ENCODE measurements at regions not wholly inside any gene's neighbourhood (a gene's known extent, or its start where the extent isn't known, plus 50 kb on each side); places are given as distances from the start of the nearest gene placed in this dataset.

DNA sequence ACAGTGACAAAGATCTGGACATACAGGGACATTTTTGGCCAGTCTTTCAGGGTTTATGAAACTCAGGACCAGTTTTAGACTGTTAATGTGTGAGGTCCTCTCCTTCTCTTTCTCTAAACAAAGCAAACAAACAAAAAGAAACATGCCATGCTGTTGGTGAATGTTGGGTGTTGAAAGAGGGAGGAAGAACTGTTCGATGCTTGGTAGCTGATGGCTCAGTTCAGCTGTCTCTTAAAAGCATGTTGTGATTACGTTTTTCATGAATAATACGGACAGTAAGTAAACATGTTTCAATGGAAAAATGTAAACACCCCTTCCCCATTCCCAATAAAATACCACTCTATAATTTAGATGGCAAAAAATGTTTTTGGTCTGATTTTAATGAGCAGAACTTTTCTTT lies 219.1 kb downstream of the SEC23IP start:
- TF ChIP-seq TCF7L2 (IDR thresholded peaks at IDR 0.05; ENCODE audit: low read depth, low read length): no peak
- TF ChIP-seq, protein P1, sequence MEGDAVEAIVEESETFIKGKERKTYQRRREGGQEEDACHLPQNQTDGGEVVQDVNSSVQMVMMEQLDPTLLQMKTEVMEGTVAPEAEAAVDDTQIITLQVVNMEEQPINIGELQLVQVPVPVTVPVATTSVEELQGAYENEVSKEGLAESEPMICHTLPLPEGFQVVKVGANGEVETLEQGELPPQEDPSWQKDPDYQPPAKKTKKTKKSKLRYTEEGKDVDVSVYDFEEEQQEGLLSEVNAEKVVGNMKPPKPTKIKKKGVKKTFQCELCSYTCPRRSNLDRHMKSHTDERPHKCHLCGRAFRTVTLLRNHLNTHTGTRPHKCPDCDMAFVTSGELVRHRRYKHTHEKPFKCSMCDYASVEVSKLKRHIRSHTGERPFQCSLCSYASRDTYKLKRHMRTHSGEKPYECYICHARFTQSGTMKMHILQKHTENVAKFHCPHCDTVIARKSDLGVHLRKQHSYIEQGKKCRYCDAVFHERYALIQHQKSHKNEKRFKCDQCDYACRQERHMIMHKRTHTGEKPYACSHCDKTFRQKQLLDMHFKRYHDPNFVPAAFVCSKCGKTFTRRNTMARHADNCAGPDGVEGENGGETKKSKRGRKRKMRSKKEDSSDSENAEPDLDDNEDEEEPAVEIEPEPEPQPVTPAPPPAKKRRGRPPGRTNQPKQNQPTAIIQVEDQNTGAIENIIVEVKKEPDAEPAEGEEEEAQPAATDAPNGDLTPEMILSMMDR (IDR thresholded peaks at IDR 0.05): no peak
- no peak for TF ChIP-seq POLR2AphosphoS5 (IDR thresholded peaks at IDR 0.05; ENCODE audit: low read depth, low read length)
- TF ChIP-seq SIN3A (IDR thresholded peaks at IDR 0.05; ENCODE audit: borderline replicate concordance, insufficient read depth, low read depth, low read length): no peak
- TF ChIP-seq, protein P2, sequence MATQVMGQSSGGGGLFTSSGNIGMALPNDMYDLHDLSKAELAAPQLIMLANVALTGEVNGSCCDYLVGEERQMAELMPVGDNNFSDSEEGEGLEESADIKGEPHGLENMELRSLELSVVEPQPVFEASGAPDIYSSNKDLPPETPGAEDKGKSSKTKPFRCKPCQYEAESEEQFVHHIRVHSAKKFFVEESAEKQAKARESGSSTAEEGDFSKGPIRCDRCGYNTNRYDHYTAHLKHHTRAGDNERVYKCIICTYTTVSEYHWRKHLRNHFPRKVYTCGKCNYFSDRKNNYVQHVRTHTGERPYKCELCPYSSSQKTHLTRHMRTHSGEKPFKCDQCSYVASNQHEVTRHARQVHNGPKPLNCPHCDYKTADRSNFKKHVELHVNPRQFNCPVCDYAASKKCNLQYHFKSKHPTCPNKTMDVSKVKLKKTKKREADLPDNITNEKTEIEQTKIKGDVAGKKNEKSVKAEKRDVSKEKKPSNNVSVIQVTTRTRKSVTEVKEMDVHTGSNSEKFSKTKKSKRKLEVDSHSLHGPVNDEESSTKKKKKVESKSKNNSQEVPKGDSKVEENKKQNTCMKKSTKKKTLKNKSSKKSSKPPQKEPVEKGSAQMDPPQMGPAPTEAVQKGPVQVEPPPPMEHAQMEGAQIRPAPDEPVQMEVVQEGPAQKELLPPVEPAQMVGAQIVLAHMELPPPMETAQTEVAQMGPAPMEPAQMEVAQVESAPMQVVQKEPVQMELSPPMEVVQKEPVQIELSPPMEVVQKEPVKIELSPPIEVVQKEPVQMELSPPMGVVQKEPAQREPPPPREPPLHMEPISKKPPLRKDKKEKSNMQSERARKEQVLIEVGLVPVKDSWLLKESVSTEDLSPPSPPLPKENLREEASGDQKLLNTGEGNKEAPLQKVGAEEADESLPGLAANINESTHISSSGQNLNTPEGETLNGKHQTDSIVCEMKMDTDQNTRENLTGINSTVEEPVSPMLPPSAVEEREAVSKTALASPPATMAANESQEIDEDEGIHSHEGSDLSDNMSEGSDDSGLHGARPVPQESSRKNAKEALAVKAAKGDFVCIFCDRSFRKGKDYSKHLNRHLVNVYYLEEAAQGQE (IDR thresholded peaks at IDR 0.05; ENCODE audit: insufficient read depth in 1 of 2, low read depth in 2 of 2, low read length in 1 of 2): no peak
- intact Hi-C loops (cut with micrococcal nuclease; ENCODE audit: unreplicated experiment): no loop called here
- H3K4me3 ChIP-seq (ENCODE audit: low read depth in 2 of 2, low read length in 2 of 2): no peak overlapping the region
- H3K36me3 ChIP-seq (ENCODE audit: control insufficient read depth, insufficient read depth, low read length): no peaks in the 10 kb centered on the region
- DNase-seq (ENCODE audit: low read depth, low spot score) (no peak), ATAC-seq (no peak)
- ChIA-PET POLR2A (no interaction called here), CTCF (no interaction called here)
- BruUV-seq (replicated peaks): no TSS peak
- no peak overlapping the region for H3K27ac ChIP-seq (ENCODE audit: low read length)
- H3K4me1 ChIP-seq (ENCODE audit: control insufficient read depth, insufficient read depth, low read length): no peaks in the 10 kb centered on the region
- H3K27me3 ChIP-seq (ENCODE audit: control insufficient read depth, insufficient read depth, low read length): peaks cover 2% of the 10 kb centered on the region; the same call in 1 of the 2 replicates
- in situ Hi-C loops (cut with HindIII; ENCODE audit: low pct_unique_long_range_greater_than_20kb, low sequenced_read_pairs): no loop called here
- H3K9me3 ChIP-seq (ENCODE audit: control insufficient read depth, insufficient read depth, low read depth, low read length): no peaks in the 10 kb centered on the region

DNA sequence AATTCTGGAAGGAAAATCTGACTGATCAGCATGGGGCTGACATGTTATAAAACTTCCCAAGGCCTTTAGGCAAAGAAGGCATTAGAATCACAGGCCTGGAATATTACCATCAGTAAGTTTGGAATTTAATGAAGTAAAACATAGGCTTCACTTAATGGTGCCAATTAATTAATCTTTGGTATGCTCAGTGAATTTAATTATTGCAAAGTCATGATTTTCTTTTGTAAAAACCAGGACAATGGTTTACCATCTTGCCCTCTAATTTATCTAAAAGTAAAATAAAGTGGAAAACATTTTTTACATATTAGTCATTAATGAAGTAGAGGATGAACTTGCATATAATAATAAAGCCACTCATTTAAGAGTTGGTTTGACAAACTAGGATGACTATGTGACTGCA lies 220.3 kb downstream of the SEC23IP start:
- no peak overlapping the region for H3K27ac ChIP-seq (ENCODE audit: low read length)
- no peaks in the 10 kb centered on the region for H3K36me3 ChIP-seq (ENCODE audit: control insufficient read depth, insufficient read depth, low read length)
- no peaks in the 10 kb centered on the region for H3K4me1 ChIP-seq (ENCODE audit: control insufficient read depth, insufficient read depth, low read length)
- H3K27me3 ChIP-seq (ENCODE audit: control insufficient read depth, insufficient read depth, low read length): peaks cover 2% of the 10 kb centered on the region; the same call in 1 of the 2 replicates
- TF ChIP-seq, protein P1 (IDR thresholded peaks at IDR 0.05): no peak
- TF ChIP-seq SIN3A (IDR thresholded peaks at IDR 0.05; ENCODE audit: borderline replicate concordance, insufficient read depth, low read depth, low read length): no peak
- TF ChIP-seq TCF7L2 (IDR thresholded peaks at IDR 0.05; ENCODE audit: low read depth, low read length): no peak
- TF ChIP-seq, protein P2 (IDR thresholded peaks at IDR 0.05; ENCODE audit: insufficient read depth in 1 of 2, low read depth in 2 of 2, low read length in 1 of 2): no peak
- no peak for TF ChIP-seq POLR2AphosphoS5 (IDR thresholded peaks at IDR 0.05; ENCODE audit: low read depth, low read length)
- no peaks in the 10 kb centered on the region for H3K9me3 ChIP-seq (ENCODE audit: control insufficient read depth, insufficient read depth, low read depth, low read length)
- BruUV-seq (replicated peaks): no TSS peak
- intact Hi-C loops (cut with micrococcal nuclease; ENCODE audit: unreplicated experiment): no loop called here
- ATAC-seq (no peak), DNase-seq (ENCODE audit: low read depth, low spot score) (no peak)
- H3K4me3 ChIP-seq (ENCODE audit: low read depth in 2 of 2, low read length in 2 of 2): no peak overlapping the region
- ChIA-PET POLR2A (no interaction called here), CTCF (no interaction called here)
- in situ Hi-C loops (cut with HindIII; ENCODE audit: low pct_unique_long_range_greater_than_20kb, low sequenced_read_pairs): no loop called here
